NCI-H748 treated with DMSO at 0.1 percent for 48 hours (cell line): ENCODE measurements at regions not wholly inside any gene's neighbourhood (a gene's known extent, or its start where the extent isn't known, plus 50 kb on each side); places are given as distances from the start of the nearest gene placed in this dataset.
A peak's percentile ranks its signal among the peaks of the same experiment; 100 is the strongest.
"Not testable (repeated sequence)": the region's sequence is repeated elsewhere in the genome, so short reads cannot be mapped to it uniquely, and the experiment has no call there.

Experiments
- DNase-seq: peaks from one replicate; lab custom pipeline; 2025; lab: John Stamatoyannopoulos, UW

GRCh38 chr15:62371683-62372082 lies 206.6 kb upstream of the C2CD4B start:
- not testable (repeated sequence) for DNase-seq

GRCh38 chr15:62377736-62378480 lies 212.8 kb upstream of the C2CD4B start:
- no peak for DNase-seq

DNA sequence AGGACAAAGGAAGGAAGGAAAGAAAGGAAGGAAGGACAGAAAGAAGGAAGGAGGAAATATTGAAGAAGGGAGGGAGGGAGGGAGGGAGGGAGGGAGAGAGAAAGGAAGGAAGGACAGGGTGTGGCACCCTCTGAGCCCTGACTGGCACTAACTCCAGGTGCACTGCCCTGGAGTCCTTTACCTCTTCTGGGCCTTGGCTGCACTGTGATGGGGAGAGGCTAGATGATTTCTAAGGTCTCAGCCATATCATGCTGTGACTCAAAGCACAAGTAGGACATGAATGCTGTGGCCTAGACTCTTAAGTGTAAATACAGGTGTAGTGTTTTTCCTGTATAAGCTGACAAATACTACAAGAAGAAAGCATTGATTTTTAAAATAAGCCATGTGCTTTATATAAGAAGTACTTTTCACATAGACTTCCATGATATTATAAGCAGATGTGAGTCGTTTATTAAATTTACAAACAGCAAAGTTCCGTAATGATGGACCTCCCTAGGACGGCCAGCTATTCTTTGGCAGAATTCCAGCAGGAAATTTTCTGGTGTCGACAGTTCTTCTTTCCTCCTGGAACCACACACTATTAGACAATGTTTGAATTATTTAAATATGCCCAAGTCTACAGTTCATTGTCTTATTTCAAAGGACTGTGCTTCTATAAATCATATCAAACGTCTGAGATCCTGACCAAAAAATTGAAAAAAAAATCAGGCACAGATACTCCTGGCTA lies 213.8 kb upstream of the C2CD4B start:
- no peak for DNase-seq

DNA sequence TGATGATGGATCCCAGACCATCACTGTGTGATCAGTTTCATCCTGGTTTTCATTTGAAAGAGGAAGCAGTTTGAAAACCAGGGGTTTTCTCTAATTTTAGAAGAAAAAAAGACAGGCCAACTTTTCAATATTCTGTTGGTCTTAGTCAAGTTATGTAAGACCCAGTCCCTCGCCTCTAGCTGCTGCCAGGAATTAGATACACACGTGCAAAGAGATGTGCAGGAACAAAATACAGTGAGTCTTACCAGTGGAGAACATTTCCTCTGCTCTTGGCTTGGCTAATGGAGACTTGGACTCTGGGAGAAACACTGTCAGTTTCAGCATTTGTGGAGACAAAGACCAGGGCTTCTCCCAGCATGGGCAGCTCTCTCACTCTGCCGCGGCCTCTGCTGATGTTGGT lies 214.9 kb upstream of the C2CD4B start:
- DNase-seq = no peak

GRCh38 chr15:62382046-62382445 lies 217.0 kb upstream of the C2CD4B start:
- no peak for DNase-seq

- peak; percentile 20 for DNase-seq
Observed at GRCh38 chr15:62389885-62390790, 225.1 kb upstream of the C2CD4B start, which contains the start of gene TLN2. Gene TLN2, plus strand, starts transcription at chr15:62390550.

- DNase-seq = no peak
Observed at GRCh38 chr15:62390791-62391640, 225.9 kb upstream of the C2CD4B start.

GRCh38 chr15:62391641-62392262 lies 226.7 kb upstream of the C2CD4B start:
- DNase-seq = no peak

- no peak for DNase-seq
Observed at GRCh38 chr15:62392376-62392775, 227.3 kb upstream of the C2CD4B start.

GRCh38 chr15:62393196-62393595 lies 228.1 kb upstream of the C2CD4B start:
- no peak for DNase-seq

GRCh38 chr15:62394079-62394478 lies 229.0 kb upstream of the C2CD4B start:
- no peak for DNase-seq

DNA sequence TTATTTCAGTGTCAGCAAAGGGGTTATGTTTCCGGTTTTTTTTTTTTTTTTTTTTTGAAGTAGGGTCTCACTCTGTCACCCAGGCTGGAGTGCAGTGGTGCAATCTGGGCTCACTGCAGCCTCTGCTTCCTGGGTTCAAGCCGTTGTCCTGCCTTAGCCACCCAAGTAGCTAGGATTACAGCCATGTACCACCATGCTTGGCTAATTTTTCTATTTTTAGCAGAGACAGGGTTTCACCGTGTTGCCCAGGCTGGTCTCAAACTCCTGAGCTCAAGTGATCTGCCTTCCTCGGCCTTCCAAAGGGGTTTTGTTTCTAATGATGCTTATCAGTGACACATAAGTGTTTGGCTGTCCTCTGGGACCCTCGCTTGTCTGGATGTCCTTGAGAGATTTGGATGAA lies 235.7 kb upstream of the C2CD4B start:
- DNase-seq = no peak

- no peak for DNase-seq
Observed at GRCh38 chr15:62402687-62403086, 237.6 kb upstream of the C2CD4B start.

DNA sequence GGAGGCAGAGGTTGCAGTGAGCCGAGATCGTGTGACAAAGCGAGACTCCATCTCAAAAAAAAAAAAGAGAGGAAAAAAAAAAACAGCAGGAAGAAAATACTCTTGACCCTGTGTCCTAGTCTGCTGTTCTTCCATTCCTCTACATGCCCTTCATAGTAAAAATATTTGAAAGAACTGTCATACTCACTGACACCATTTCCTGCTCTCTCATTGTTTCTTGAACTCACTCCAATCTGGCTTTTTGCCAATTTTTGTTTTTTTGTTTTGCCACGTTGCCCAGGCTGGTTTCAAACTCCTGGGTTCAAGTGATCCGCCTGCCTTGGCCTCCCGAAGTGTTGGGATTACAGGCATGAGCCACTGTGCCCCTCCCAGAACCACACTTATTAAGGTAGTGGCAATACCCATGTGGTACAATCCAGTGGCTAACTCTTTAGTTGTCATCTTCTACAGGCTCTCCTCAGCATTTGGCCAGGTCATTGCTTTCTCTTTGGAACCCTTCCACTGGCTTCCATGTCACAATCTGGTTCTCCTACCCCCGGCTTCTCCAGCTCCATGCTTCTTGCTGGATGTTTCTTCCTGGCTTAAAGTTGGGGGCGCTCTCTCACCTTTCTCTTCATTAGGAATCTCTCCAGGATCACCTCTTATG lies 238.2 kb upstream of the C2CD4B start:
- no peak for DNase-seq

GRCh38 chr15:62404194-62404985 lies 239.3 kb upstream of the C2CD4B start:
- DNase-seq = no peak

DNA sequence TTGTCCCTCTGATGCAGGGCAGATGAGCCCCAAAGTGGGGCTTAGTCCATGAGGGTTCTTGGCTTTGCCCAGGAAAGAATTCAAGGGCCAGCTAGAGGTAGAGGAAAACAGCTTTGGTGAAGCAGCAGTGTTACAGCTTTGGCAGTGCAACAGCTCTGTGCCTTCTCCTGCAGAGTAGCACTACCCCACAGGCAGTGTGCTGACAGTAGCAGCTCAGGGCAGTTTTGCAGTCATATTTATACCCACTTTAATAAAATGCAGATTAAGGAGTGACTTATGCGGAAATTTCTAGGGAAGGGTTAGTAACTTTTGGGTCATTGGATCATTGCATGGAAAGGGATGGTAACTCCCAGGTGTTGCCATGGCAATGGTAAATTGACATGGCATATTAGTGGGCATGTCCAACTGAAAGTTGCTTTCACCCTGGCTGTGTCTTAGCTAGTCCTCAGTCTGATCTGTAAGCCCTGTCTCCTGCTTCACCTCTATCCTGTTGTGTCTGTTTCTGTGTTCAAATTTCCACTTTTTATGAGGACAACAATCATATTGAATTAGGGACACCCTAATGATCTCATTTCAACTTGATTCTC lies 241.3 kb upstream of the C2CD4B start:
- DNase-seq = no peak

DNA sequence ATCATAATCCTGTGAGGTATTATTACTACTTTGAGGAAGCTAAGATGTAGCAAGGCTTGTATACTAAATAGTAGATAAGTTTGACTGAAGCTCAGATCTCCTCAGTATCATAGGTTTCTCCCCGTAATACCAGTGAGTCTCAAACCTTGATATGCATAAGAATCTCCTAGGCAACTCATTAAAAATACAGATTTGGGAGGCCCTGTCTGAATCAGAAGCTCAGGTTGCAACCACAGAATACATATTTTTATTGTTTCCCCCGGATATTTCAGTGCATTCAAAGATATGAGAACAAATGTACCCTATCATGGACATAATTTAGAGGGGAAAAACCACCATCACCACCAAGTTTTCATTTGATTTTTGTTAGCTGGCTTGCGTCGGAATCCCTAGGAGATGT lies 242.1 kb upstream of the C2CD4B start:
- DNase-seq = no peak

- no peak for DNase-seq
Observed at GRCh38 chr15:62407962-62408361, 242.9 kb upstream of the C2CD4B start.

- DNase-seq = no peak
Observed at GRCh38 chr15:62409466-62409865, 244.4 kb upstream of the C2CD4B start.
